Subcutaneous abdominal adipose tissue (tissue), 5 donors: ENCODE measurements at regions not wholly inside any gene's neighbourhood (a gene's known extent, or its start where the extent isn't known, plus 50 kb on each side); places are given as distances from the start of the nearest gene placed in this dataset.
"Not testable (repeated sequence)": the region's sequence is repeated elsewhere in the genome, so short reads cannot be mapped to it uniquely, and the experiment has no call there.

ENCODE experiments used
- H3K27ac ChIP-seq: one replicate; pipeline ENCODE4 v1.7.0; 2013; ENCODE audit warnings: low read depth, mild to moderate bottlenecking, inconsistent platforms, low read length, moderate library complexity
- H3K27me3 ChIP-seq, 5 donors: one replicate each; pipeline ENCODE4 v1.7.0; 2013; ENCODE audit warnings: low read length in 5 of 5, inconsistent platforms in 1 of 5; ENCODE audit not compliant: control insufficient read depth in 5 of 5, insufficient read depth in 4 of 5
- H3K36me3 ChIP-seq, 5 donors: one replicate each; pipeline ENCODE4 v1.7.0; 2013; ENCODE audit warnings: low read length in 5 of 5; ENCODE audit not compliant: control insufficient read depth in 5 of 5, insufficient read depth in 5 of 5
- H3K4me1 ChIP-seq, 5 donors: one replicate each; pipeline ENCODE4 v1.7.0; 2013; ENCODE audit warnings: low read length in 5 of 5, mild to moderate bottlenecking in 3 of 5, moderate library complexity in 1 of 5; ENCODE audit not compliant: control insufficient read depth in 5 of 5, insufficient read depth in 5 of 5
- H3K4me3 ChIP-seq, 5 donors: one replicate each; pipeline ENCODE4 v1.7.0; 2013; ENCODE audit warnings: low read length in 5 of 5, low read depth in 1 of 5
- H3K9ac ChIP-seq, 5 donors: one replicate each; pipeline ENCODE4 v1.7.0; 2013; ENCODE audit warnings: low read length in 5 of 5, mild to moderate bottlenecking in 4 of 5, moderate library complexity in 3 of 5
- H3K9me3 ChIP-seq, 5 donors: one replicate each; pipeline ENCODE4 v1.7.0; 2013; ENCODE audit warnings: low read length in 5 of 5; ENCODE audit not compliant: control insufficient read depth in 5 of 5
- donor health status: healthy.
- donor health status: healthy.
- donor health status: healthy.
- donor health status: healthy.
- donor health status: healthy.

DNA sequence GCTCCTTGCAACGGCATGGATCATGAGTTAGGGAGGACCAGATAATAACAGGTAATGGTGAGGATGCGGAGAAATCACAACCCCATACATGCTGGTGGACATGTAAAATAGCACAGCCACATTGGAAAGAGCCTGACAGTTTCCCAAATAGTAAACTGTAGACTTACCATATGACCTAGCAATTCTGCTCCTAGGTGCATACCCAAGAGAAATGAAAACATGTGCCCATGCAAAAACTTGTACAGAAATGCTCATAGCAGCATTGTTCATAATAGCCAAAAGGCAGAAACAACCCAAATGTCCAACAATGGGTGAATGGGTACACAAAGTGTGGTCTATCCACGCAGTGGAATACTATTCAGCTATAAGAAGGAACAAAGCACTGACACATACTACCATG lies 97.5 kb upstream of the VRK1 start:
- Histone ChIP-seq H3K4me3 (no peak overlapping the region), H3K9ac (no peak overlapping the region), H3K27ac (no peak overlapping the region), H3K27me3 (peaks cover 6 to 14% (median 13%) of the 10 kb centered on the region in 5 donors), H3K4me1 (no peaks in the 10 kb centered on the region), H3K36me3 (no peaks in the 10 kb centered on the region), H3K9me3 (no peaks in the 10 kb centered on the region)

DNA sequence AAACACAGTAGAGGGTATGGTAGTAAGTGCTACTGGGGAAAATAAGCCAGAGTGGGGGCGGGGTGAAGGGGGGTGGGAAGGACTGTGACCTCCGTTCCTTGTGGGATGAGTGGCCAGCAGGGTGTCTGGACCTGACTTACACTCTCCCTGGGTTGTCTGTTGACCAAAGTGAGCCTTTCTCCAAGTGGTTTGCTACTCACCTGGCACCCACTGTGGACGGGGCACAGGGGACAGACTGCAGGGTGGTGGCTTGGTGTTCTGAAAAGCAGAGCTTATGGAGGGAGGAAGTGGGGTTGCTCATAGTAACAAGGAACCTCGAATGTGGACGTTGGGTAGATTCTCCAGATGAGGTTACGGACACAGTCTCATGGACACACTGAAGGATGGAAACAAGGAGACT lies 94.4 kb upstream of the VRK1 start:
- H3K9ac ChIP-seq: no peak overlapping the region
- no peak overlapping the region for H3K27ac ChIP-seq
- no peaks in the 10 kb centered on the region for H3K36me3 ChIP-seq
- H3K4me1 ChIP-seq: no peaks in the 10 kb centered on the region
- H3K4me3 ChIP-seq: no peak overlapping the region
- H3K9me3 ChIP-seq: no peaks in the 10 kb centered on the region
- peaks cover 6 to 17% (median 16%) of the 10 kb centered on the region in 5 donors for H3K27me3 ChIP-seq

DNA sequence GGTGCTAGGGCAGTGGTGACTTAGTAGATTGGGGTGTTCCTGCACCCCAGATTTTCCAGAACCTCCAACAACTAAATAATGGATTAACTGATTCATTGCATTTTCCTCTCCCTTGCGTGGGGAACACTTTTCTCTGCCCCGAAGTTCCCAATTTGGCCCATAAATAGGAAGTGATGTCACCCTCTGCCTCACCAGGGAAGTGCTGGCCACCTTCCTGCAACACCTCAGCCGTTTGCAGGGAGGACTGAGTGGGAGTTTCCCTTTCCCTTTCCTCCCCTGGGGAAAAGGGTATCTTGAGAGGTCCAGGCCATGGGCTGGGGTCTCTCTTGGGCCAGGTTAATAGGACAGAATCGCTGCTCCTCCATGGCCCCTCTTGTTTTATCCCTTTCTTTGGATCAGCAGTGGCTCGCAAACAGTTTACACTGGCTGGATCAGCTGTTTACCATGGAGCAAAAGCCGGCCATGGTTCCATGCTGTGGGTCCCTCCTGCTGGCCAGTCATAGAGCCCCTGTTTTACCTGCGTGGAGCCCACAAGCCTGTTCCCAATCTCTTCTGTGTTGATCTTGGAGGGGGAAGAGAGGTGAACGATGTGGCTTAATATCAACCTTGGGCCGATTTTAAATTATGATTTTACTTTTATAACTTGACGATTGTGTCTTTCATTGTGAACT lies 91.6 kb upstream of the VRK1 start:
- Histone ChIP-seq H3K9ac (no peak overlapping the region), H3K4me3 (no peak overlapping the region), H3K27ac (no peak overlapping the region), H3K27me3 (peaks cover 8 to 20% (median 15%) of the 10 kb centered on the region in 5 donors), H3K9me3 (no peaks in the 10 kb centered on the region), H3K4me1 (no peaks in the 10 kb centered on the region), H3K36me3 (no peaks in the 10 kb centered on the region)

DNA sequence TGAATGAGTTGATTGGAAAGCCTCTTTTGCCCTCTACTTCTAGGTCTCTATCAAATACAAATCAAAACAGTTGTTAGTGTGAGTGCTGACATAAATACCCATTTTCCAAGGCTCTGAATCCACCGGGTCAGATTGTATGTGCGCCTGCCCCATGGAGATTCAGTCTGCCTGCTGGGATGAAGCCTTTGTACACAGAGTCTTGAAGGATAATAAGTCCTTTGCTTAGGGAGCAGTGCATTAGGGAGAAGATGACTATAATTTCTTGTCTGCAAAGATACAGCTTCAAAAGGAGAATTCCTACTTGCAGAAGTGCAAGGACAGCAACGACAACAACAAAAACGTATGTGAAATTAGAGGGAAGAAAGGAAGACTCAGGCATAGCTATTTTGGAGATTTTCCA lies 90.3 kb upstream of the VRK1 start:
- Histone ChIP-seq H3K27me3 (peaks cover 10 to 22% (median 21%) of the 10 kb centered on the region in 5 donors), H3K9me3 (no peaks in the 10 kb centered on the region), H3K27ac (no peak overlapping the region)

DNA sequence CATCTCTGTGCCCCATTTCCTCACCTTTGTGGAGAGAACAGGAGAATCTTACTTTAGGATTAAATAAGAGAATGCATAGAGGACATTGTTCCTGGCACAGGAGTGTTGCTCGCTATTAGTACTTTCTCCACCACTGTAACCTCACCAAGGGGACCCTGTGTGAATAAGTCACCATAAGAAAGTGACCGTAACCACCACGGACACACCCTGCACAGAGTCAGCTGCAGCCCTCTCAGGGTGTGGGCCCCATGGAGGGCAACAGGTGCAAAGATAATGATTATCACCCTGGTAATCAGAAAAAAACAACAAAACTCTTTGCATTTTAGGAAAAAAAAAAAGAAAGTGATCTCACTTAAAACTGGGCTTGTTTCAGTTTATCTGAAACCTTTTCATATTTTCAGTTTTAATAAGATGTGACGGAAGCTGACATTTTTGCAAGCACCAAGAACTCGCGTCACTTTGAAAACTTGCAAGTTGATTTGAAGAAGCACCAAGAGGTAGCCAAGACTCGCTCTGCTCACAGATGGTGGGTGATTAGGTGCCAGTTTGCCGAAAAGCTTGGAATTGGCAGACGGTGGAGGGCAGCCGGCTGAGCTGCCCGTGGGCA lies 87.0 kb upstream of the VRK1 start:
- Histone ChIP-seq H3K27ac (no peak overlapping the region), H3K9me3 (no peaks in the 10 kb centered on the region), H3K9ac (no peak overlapping the region), H3K4me1 (no peaks in the 10 kb centered on the region), H3K4me3 (no peak overlapping the region), H3K36me3 (no peaks in the 10 kb centered on the region), H3K27me3 (peaks cover 3 to 19% (median 16%) of the 10 kb centered on the region in 5 donors)

More for the DNA sequence above, 90.3 kb upstream of the VRK1 start:
- Histone ChIP-seq H3K9ac (no peak overlapping the region), H3K36me3 (no peaks in the 10 kb centered on the region), H3K4me3 (no peak overlapping the region), H3K4me1 (no peaks in the 10 kb centered on the region)

DNA sequence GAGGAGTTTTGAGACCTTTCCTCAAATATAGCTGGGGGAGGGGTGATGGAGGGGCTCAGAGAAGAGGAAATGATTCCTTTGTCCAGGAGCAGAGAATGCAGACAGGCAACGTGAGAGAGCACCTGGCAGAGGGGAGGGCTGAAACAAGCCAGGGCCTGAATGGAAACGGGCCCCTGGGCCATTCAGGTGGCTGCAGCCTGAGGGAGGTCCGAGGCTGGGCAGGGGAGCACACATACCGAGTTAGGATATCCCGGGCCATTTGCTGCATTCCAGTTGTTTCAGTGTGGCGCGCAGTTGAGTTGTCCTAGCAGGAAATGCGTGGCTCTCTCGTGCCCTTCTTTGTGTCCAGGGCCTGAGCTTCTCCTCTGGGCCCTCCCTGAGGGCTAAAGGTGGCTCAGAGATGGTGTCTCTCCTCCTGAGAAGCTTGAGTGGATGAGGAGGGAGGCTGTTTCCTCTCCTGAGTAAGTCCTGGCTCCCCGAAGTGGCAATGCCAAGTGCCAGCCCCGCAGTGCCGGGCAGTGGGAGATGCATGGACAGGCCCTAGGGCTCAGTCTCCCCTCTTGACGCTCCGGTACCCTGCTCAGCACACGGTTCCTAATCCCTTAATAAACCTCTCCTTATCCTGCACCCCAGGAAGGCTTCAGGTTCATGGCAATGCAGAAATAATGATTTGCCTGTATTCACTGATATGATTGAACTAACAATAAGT lies 85.5 kb upstream of the VRK1 start:
- H3K27ac ChIP-seq: no peak overlapping the region
- H3K4me3 ChIP-seq: no peak overlapping the region
- H3K9me3 ChIP-seq: no peaks in the 10 kb centered on the region
- peaks cover 3 to 19% (median 17%) of the 10 kb centered on the region in 5 donors for H3K27me3 ChIP-seq
- no peak overlapping the region for H3K9ac ChIP-seq
- no peaks in the 10 kb centered on the region for H3K36me3 ChIP-seq
- H3K4me1 ChIP-seq: no peaks in the 10 kb centered on the region

DNA sequence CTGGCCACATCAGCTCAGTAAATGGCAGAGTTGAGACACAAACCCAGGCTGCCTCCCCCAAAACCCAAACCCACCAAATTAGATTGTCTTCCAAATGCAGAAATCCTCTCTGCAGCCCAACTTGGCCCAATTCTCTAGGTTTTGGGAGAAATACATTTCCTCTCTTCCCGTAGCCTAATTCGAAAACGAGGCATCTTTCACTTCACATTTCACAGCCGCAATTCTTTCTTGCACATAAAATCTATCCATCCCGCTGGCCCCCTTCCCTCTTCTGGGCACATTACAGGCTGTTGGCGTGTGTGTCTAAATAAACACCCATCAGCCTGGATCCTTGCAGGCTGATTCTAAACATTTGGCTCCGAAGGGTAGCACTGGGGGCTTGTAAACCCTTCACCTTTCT lies 83.8 kb upstream of the VRK1 start:
- H3K36me3 ChIP-seq: no peaks in the 10 kb centered on the region

DNA sequence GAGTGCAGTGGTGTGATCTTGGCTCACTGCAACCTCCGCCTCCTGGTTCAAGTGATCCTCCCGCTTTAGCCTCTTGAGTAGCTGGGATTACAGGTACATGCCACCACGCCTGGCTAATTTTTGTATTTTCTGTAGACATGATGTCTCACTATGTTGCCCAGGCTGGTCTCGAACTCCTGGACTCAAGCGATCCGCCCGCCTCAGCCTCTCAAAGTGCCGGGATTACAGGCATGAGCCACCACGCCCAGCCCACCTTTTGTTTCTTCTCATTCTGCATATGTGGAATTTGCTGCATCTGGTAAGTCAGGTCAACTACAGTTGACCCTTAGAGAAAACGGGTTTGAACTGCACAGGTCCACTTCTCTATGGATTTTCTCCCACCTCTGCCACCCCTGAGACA lies 82.6 kb upstream of the VRK1 start:
- not testable (repeated sequence) for H3K27ac ChIP-seq, H3K4me3 ChIP-seq, H3K9me3 ChIP-seq, H3K9ac ChIP-seq, H3K36me3 ChIP-seq, H3K4me1 ChIP-seq
- H3K27me3 ChIP-seq: peaks cover 3 to 19% (median 13%) of the 10 kb centered on the region in 5 donors

More for the DNA sequence above, 83.8 kb upstream of the VRK1 start:
- H3K4me3 ChIP-seq: no peak overlapping the region
- H3K9me3 ChIP-seq: no peaks in the 10 kb centered on the region
- no peak overlapping the region for H3K27ac ChIP-seq
- H3K4me1 ChIP-seq: no peaks in the 10 kb centered on the region
- no peak overlapping the region for H3K9ac ChIP-seq
- peaks cover 3 to 19% (median 15%) of the 10 kb centered on the region in 5 donors for H3K27me3 ChIP-seq

DNA sequence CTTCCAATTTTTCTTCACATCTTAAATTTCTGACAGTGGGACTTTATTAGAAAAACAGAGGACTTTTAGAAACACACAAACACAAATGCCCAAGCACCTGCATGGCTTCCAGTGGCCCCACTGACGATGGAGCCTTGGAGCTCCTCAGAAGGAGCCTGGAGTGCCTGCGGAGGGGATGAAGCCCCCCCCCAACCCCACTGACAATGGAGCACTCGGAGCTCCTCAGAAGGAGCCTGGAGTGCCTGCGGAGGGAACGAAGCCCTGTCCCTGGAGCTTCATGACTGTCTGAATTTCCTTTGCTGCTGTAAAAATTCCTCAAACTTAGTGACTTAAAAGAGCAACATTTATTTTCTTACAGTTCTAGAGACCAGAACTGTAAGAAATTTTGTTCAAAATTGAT lies 80.1 kb upstream of the VRK1 start:
- no peak overlapping the region for H3K9ac ChIP-seq
- H3K36me3 ChIP-seq: no peaks in the 10 kb centered on the region
- H3K9me3 ChIP-seq: no peaks in the 10 kb centered on the region
- H3K4me3 ChIP-seq: no peak overlapping the region
- no peaks in the 10 kb centered on the region for H3K4me1 ChIP-seq
- H3K27me3 ChIP-seq: peaks cover 6 to 13% (median 9%) of the 10 kb centered on the region in 5 donors
- H3K27ac ChIP-seq: no peak overlapping the region

DNA sequence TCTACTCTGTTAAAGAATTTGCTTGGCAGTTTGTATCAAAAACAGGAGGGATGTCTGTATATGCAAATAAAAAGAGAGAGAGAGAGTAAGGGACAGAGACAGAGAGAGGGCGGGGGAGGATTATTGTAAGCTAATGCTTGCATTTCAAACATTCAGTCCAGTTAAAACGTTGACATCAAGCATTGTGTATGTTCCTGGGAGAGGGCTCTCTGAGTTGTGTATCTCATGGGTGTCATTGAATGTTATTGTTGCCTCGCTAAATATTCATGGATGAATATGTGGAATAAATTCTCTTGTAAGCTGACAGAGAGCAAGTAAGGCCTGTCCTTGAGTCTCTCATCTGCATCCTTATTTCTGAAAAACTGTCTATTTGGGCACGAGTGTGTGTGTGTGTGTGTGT lies 78.8 kb upstream of the VRK1 start:
- peaks cover 3 to 8% (median 7%) of the 10 kb centered on the region in 5 donors for H3K27me3 ChIP-seq
- no peaks in the 10 kb centered on the region for H3K36me3 ChIP-seq
- H3K4me3 ChIP-seq: no peak overlapping the region
- no peaks in the 10 kb centered on the region for H3K9me3 ChIP-seq
- no peak overlapping the region for H3K27ac ChIP-seq
- no peaks in the 10 kb centered on the region for H3K4me1 ChIP-seq
- no peak overlapping the region for H3K9ac ChIP-seq
